Parathyroid adenoma (tissue), 2 donors: ENCODE measurements at regions not wholly inside any gene's neighbourhood (a gene's known extent, or its start where the extent isn't known, plus 50 kb on each side); places are given as distances from the start of the nearest gene placed in this dataset.

Experiments used
- H2AFZ ChIP-seq: fragments of 300-600 bp; sonication (generic); one replicate; pipeline ENCODE4 v1.7.0; 2017; ENCODE audit warnings: antibody characterized with exemption, mild to moderate bottlenecking
- H3K27ac ChIP-seq: fragments of 300-600 bp; sonication (generic); one replicate; pipeline ENCODE4 v1.7.0; 2017
- H3K27me3 ChIP-seq: fragments of 300-600 bp; sonication (generic); one replicate; pipeline ENCODE4 v1.7.0; 2017; ENCODE audit warnings: low read length; ENCODE audit not compliant: control insufficient read depth, insufficient read depth
- H3K36me3 ChIP-seq: fragments of 300-600 bp; sonication (generic); one replicate; pipeline ENCODE4 v1.7.0; 2017; ENCODE audit warnings: low read length; ENCODE audit not compliant: control insufficient read depth, insufficient read depth
- H3K4me1 ChIP-seq: fragments of 300-600 bp; sonication (generic); one replicate; pipeline ENCODE4 v1.7.0; 2017; ENCODE audit warnings: control low read depth
- H3K4me2 ChIP-seq: fragments of 300-600 bp; sonication (generic); one replicate; pipeline ENCODE4 v1.7.0; 2017; ENCODE audit warnings: low read length
- H3K4me3 ChIP-seq: fragments of 300-600 bp; sonication (generic); one replicate; pipeline ENCODE4 v1.7.0; 2017; ENCODE audit warnings: low read depth, low read length
- H3K79me2 ChIP-seq: fragments of 300-600 bp; sonication (generic); one replicate; pipeline ENCODE4 v1.7.0; 2017; ENCODE audit warnings: control low read depth
- H3K9ac ChIP-seq: fragments of 300-600 bp; sonication (generic); one replicate; pipeline ENCODE4 v1.7.0; 2017; ENCODE audit warnings: mild to moderate bottlenecking
- H3K9me3 ChIP-seq: fragments of 300-600 bp; sonication (generic); one replicate; pipeline ENCODE4 v1.7.0; 2017; ENCODE audit warnings: low read length; ENCODE audit not compliant: control insufficient read depth
- CTCF ChIP-seq: fragments of 300-600 bp; sonication (generic); IDR thresholded peaks from one replicate; pipeline ENCODE4 v1.7.0; 2017; ENCODE audit warnings: antibody characterized with exemption, mild to moderate bottlenecking
- donor health status: primary hyperparathyroidism.

- TF ChIP-seq CTCF, result no peak
Measured at GRCh38 chr14:104470588-104470987, 109.0 kb upstream of the C14orf180 start.

GRCh38 chr14:104471114-104471513, 108.5 kb upstream of the C14orf180 start:
- Histone ChIP-seq H3K9ac (no peak overlapping the region), H3K4me3 (no peak overlapping the region), H3K27ac (no peak overlapping the region), H3K36me3 (no peaks in the 10 kb centered on the region), H3K79me2 (no peaks in the 10 kb centered on the region), H3K27me3 (no peaks in the 10 kb centered on the region), H3K4me1 (no peaks in the 10 kb centered on the region), H2AFZ (no peak overlapping the region), H3K9me3 (no peaks in the 10 kb centered on the region), H3K4me2 (no peak overlapping the region)
- TF ChIP-seq CTCF, result no peak

More at GRCh38 chr14:104470588-104470987, 109.0 kb upstream of the C14orf180 start:
- no peaks in the 10 kb centered on the region for H3K36me3 ChIP-seq
- H3K9ac ChIP-seq, result no peak overlapping the region
- no peak overlapping the region for H3K27ac ChIP-seq
- H3K4me2 ChIP-seq, result no peak overlapping the region
- H3K9me3 ChIP-seq, result no peaks in the 10 kb centered on the region
- no peak overlapping the region for H3K4me3 ChIP-seq
- no peak overlapping the region for H2AFZ ChIP-seq
- no peaks in the 10 kb centered on the region for H3K4me1 ChIP-seq
- H3K79me2 ChIP-seq, result no peaks in the 10 kb centered on the region
- H3K27me3 ChIP-seq, result no peaks in the 10 kb centered on the region

- H3K4me3 ChIP-seq, result no peak overlapping the region
- H3K27ac ChIP-seq, result no peak overlapping the region
- H3K79me2 ChIP-seq, result no peaks in the 10 kb centered on the region
- H3K27me3 ChIP-seq, result no peaks in the 10 kb centered on the region
- no peaks in the 10 kb centered on the region for H3K36me3 ChIP-seq
- H3K4me1 ChIP-seq, result no peaks in the 10 kb centered on the region
- H3K9ac ChIP-seq, result no peak overlapping the region
- H3K4me2 ChIP-seq, result no peak overlapping the region
- no peak for TF ChIP-seq CTCF
- H2AFZ ChIP-seq, result no peak overlapping the region
- H3K9me3 ChIP-seq, result no peaks in the 10 kb centered on the region
Measured at GRCh38 chr14:104472073-104472472, 107.5 kb upstream of the C14orf180 start.

- no peaks in the 10 kb centered on the region for H3K4me1 ChIP-seq
- no peaks in the 10 kb centered on the region for H3K27me3 ChIP-seq
- H3K9me3 ChIP-seq, result no peaks in the 10 kb centered on the region
- no peaks in the 10 kb centered on the region for H3K79me2 ChIP-seq
- TF ChIP-seq CTCF, result no peak
- no peak overlapping the region for H3K9ac ChIP-seq
- H3K27ac ChIP-seq, result no peak overlapping the region
- H3K36me3 ChIP-seq, result no peaks in the 10 kb centered on the region
- H2AFZ ChIP-seq, result no peak overlapping the region
- H3K4me3 ChIP-seq, result no peak overlapping the region
- H3K4me2 ChIP-seq, result no peak overlapping the region
Measured at GRCh38 chr14:104472536-104473243, 106.9 kb upstream of the C14orf180 start.

- no peaks in the 10 kb centered on the region for H3K36me3 ChIP-seq
- H3K9me3 ChIP-seq, result no peaks in the 10 kb centered on the region
- no peak overlapping the region for H3K4me3 ChIP-seq
- H3K9ac ChIP-seq, result no peak overlapping the region
- H3K27me3 ChIP-seq, result no peaks in the 10 kb centered on the region
- no peak overlapping the region for H3K4me2 ChIP-seq
- H3K4me1 ChIP-seq, result no peaks in the 10 kb centered on the region
- TF ChIP-seq CTCF, result no peak
- H3K79me2 ChIP-seq, result no peaks in the 10 kb centered on the region
- H3K27ac ChIP-seq, result no peak overlapping the region
- no peak overlapping the region for H2AFZ ChIP-seq
Measured at GRCh38 chr14:104473244-104473565, 106.4 kb upstream of the C14orf180 start.
